NCI-H1105 treated with DMSO at 0.1 percent for 48 hours (cell line): ENCODE measurements at regions not wholly inside any gene's neighbourhood (a gene's known extent, or its start where the extent isn't known, plus 50 kb on each side); places are given as distances from the start of the nearest gene placed in this dataset.
"Not testable (repeated sequence)": the region's sequence is repeated elsewhere in the genome, so short reads cannot be mapped to it uniquely, and the experiment has no call there.

Source experiments
- DNase-seq: peaks from one replicate; lab custom pipeline; 2025; lab: John Stamatoyannopoulos, UW

GRCh38 chr2:17254421-17254820, 263.8 kb downstream of the RAD51AP2 start:
- no peak for DNase-seq

GRCh38 chr2:17252258-17252657, 266.0 kb downstream of the RAD51AP2 start:
- no peak for DNase-seq

GRCh38 chr2:17251171-17251570, 267.1 kb downstream of the RAD51AP2 start:
- DNase-seq, result no peak

- no peak for DNase-seq
These were observed 269.0 kb downstream of the RAD51AP2 start for GRCh38 chr2:17249249-17249648.

GRCh38 chr2:17245906-17246305, 272.3 kb downstream of the RAD51AP2 start:
- DNase-seq, result no peak

- no peak for DNase-seq
These were observed 275.3 kb downstream of the RAD51AP2 start for GRCh38 chr2:17242813-17243485.

- DNase-seq, result no peak
These were observed 278.7 kb downstream of the RAD51AP2 start for GRCh38 chr2:17239550-17239949.

GRCh38 chr2:17235167-17235566, 283.1 kb downstream of the RAD51AP2 start:
- no peak for DNase-seq

GRCh38 chr2:17232776-17233556, 285.3 kb downstream of the RAD51AP2 start:
- DNase-seq, result no peak

- no peak for DNase-seq
These were observed 286.8 kb downstream of the RAD51AP2 start for GRCh38 chr2:17231394-17231965.

- DNase-seq, result no peak
These were observed 288.8 kb downstream of the RAD51AP2 start for GRCh38 chr2:17229414-17229813.

GRCh38 chr2:17228461-17228860, 289.8 kb downstream of the RAD51AP2 start:
- DNase-seq, result no peak

GRCh38 chr2:17227856-17228255, 290.4 kb downstream of the RAD51AP2 start:
- no peak for DNase-seq

GRCh38 chr2:17226941-17227490, 291.2 kb downstream of the RAD51AP2 start:
- no peak for DNase-seq

- no peak for DNase-seq
These were observed 295.0 kb downstream of the RAD51AP2 start for GRCh38 chr2:17223211-17223610.

GRCh38 chr2:17208511-17208910, 309.7 kb downstream of the RAD51AP2 start:
- DNase-seq, result no peak

- no peak for DNase-seq
These were observed 311.5 kb downstream of the RAD51AP2 start for GRCh38 chr2:17206771-17207170.

- not testable (repeated sequence) for DNase-seq
These were observed 314.0 kb downstream of the RAD51AP2 start for GRCh38 chr2:17204214-17204613.

- DNase-seq, result not testable (repeated sequence)
These were observed 315.6 kb downstream of the RAD51AP2 start for GRCh38 chr2:17202628-17203027.

GRCh38 chr2:17199741-17200140, 318.5 kb downstream of the RAD51AP2 start:
- peak; percentile 48 for DNase-seq

GRCh38 chr2:17196380-17196779, 321.9 kb downstream of the RAD51AP2 start:
- DNase-seq, result no peak

GRCh38 chr2:17195016-17195415, 323.2 kb downstream of the RAD51AP2 start:
- no peak for DNase-seq

- no peak for DNase-seq
These were observed 324.2 kb downstream of the RAD51AP2 start for GRCh38 chr2:17194083-17194482.
